ENCODE measurements at regions not wholly inside any gene's neighbourhood (a gene's known extent, or its start where the extent isn't known, plus 50 kb on each side); places are given as distances from the start of the nearest gene placed in this dataset.

GRCh38 chr5:107776922-107777740 lies 106.4 kb upstream of the EFNA5 start:
- H3K27ac ChIP-seq, result no peak overlapping the region
- CTCF ChIA-PET, result interaction anchor here (0.6 kb wide), 1 partner anchor 15 kb away, joined by 3 read pairs; no protein-coding TSS in a partner anchor
- POLR2A ChIA-PET (ENCODE audit: low non-redundant PET), result no interaction called here
- TF ChIP-seq CTCF (conservative IDR thresholded peaks at IDR 0.05; ENCODE audit: low read depth), result no peak
- no peak for DNase-seq (ENCODE audit: low spot score)

- CTCF ChIA-PET, result interaction anchor here (0.6 kb wide), 2 partner anchors 15 to 176 kb away, joined by 3 read pairs; no protein-coding TSS in a partner anchor
- POLR2A ChIA-PET (ENCODE audit: low non-redundant PET), result no interaction called here
- no peak overlapping the region for H3K27ac ChIP-seq
- no peak for TF ChIP-seq CTCF (conservative IDR thresholded peaks at IDR 0.05; ENCODE audit: low read depth)
- DNase-seq (ENCODE audit: low spot score), result no peak
These were observed 105.8 kb upstream of the EFNA5 start for GRCh38 chr5:107776506-107776905.

- no peak for TF ChIP-seq CTCF (conservative IDR thresholded peaks at IDR 0.05; ENCODE audit: low read depth)
- ChIA-PET CTCF (no interaction called here), POLR2A (ENCODE audit: low non-redundant PET) (no interaction called here)
- DNase-seq (ENCODE audit: low spot score), result no peak
- H3K27ac ChIP-seq, result no peak overlapping the region
These were observed 103.6 kb upstream of the EFNA5 start for GRCh38 chr5:107774316-107774715.

- CTCF ChIA-PET, result interaction anchor here (0.5 kb wide), 1 partner anchor 481 kb away, joined by 3 read pairs; no protein-coding TSS in a partner anchor
- POLR2A ChIA-PET (ENCODE audit: low non-redundant PET), result no interaction called here
- no peak for TF ChIP-seq CTCF (conservative IDR thresholded peaks at IDR 0.05; ENCODE audit: low read depth)
- DNase-seq (ENCODE audit: low spot score), result no peak
- no peak overlapping the region for H3K27ac ChIP-seq
These were observed 102.7 kb upstream of the EFNA5 start for GRCh38 chr5:107773479-107773878.

- POLR2A ChIA-PET (ENCODE audit: low non-redundant PET), result no interaction called here
- DNase-seq (ENCODE audit: low spot score), result no peak
- TF ChIP-seq CTCF (conservative IDR thresholded peaks at IDR 0.05; ENCODE audit: low read depth), result no peak
- no peak overlapping the region for H3K27ac ChIP-seq
- CTCF ChIA-PET, result no interaction called here
These were observed 101.9 kb upstream of the EFNA5 start for GRCh38 chr5:107772418-107773310.

GRCh38 chr5:107771926-107772325 lies 101.2 kb upstream of the EFNA5 start:
- no peak for TF ChIP-seq CTCF (conservative IDR thresholded peaks at IDR 0.05; ENCODE audit: low read depth)
- no peak overlapping the region for H3K27ac ChIP-seq
- POLR2A ChIA-PET (ENCODE audit: low non-redundant PET), result no interaction called here
- CTCF ChIA-PET, result no interaction called here
- DNase-seq (ENCODE audit: low spot score), result no peak

All from RWPE1 (cell line).